K562 (cell line): ENCODE measurements at regions not wholly inside any gene's neighbourhood (a gene's known extent, or its start where the extent isn't known, plus 50 kb on each side); places are given as distances from the start of the nearest gene placed in this dataset.

ENCODE experiments used
- ATAC-seq: fragments of 200-7000 bp; cut with Tn5 transposase; 3 replicates; pipeline ENCODE4 v1.9.1; 2020; ENCODE audit warnings: moderate library complexity
- BruUV-seq: library from RNA; stranded (reverse); fragments of 400-500 nt; replicated peaks from 2 replicates; lab custom pipeline; 2021; lab: Mats Ljungman, UMichigan
- CTCF ChIA-PET: fragments of 300-600 bp; formaldehyde crosslinking; extraction: SDS; loops from one replicate; lab custom pipeline; 2021; ENCODE audit warnings: low intra/inter-chr PET ratio; lab: Yijun Ruan, JAX
- POLR2A ChIA-PET: fragments of 300-600, 350-650 bp; sonication (Branson Sonifier 250); formaldehyde crosslinking; extraction: SDS; loops from one replicate; lab custom pipeline; 2021; ENCODE audit warnings: antibody characterized with exemption, inconsistent platforms; lab: Yijun Ruan, JAX
- DNase-seq, 4 experiments: peaks; one replicate each; pipeline versions ENCODE4 v3.0.0 to v3.0.0-alpha.2; 2011 to 2018; ENCODE audit warnings: low spot score in 3 of 4, mixed read lengths in 3 of 4; ENCODE audit errors: extremely low read depth in 1 of 4
- FAIRE-seq: peaks from 2 replicates; lab custom pipeline; 2011; peaks lifted over from hg19 to GRCh38; lab: Jason Lieb, UNC
- H2AFZ ChIP-seq: 2 replicates; pipeline ENCODE4 v1.6.0; 2011; ENCODE audit warnings: low read depth, low read length, control low read depth, inconsistent platforms
- H3K27ac ChIP-seq: fragments of 200-600 bp; 3 replicates; pipeline ENCODE4 v1.8.0; 2011; ENCODE audit warnings: low read depth, mild to moderate bottlenecking, control low read depth, inconsistent platforms, low read length, moderate library complexity, mixed read lengths; ENCODE audit errors: extremely low read depth
- H3K27me3 ChIP-seq, 2 experiments: fragments of 300-600 bp in 1 of 2; 2 replicates in 1 of 2; 3 replicates in 1 of 2; pipeline versions ENCODE4 v1.6.0 to v1.8.0; 2011; ENCODE audit warnings: inconsistent platforms in 2 of 2, low read length in 2 of 2, mild to moderate bottlenecking in 1 of 2, mixed read lengths in 1 of 2, moderate library complexity in 1 of 2; ENCODE audit not compliant: control insufficient read depth in 2 of 2, insufficient read depth in 2 of 2
- H3K36me3 ChIP-seq: fragments of 300-600 bp; 3 replicates; pipeline ENCODE4 v1.8.0; 2011; ENCODE audit warnings: mild to moderate bottlenecking, low read length, inconsistent platforms; ENCODE audit not compliant: control insufficient read depth, insufficient read depth
- H3K4me1 ChIP-seq, 2 experiments: fragments of 200-600 bp in 1 of 2; replicated peaks in 1 of 2; 2 replicates in 1 of 2; 3 replicates in 1 of 2; pipeline versions ENCODE4 v1.5.1 to v1.8.0; 2011; ENCODE audit warnings: inconsistent platforms in 2 of 2, low read length in 2 of 2, mild to moderate bottlenecking in 1 of 2, mixed read lengths in 1 of 2, moderate library complexity in 1 of 2; ENCODE audit not compliant: control insufficient read depth in 2 of 2, insufficient read depth in 2 of 2
- H3K4me2 ChIP-seq: 2 replicates; pipeline ENCODE4 v1.6.1; 2011; ENCODE audit warnings: low read length, control low read depth, inconsistent platforms, mixed read lengths; ENCODE audit not compliant: insufficient read depth
- H3K4me3 ChIP-seq: fragments of 200-600 bp; sonication (generic), shearing (Covaris generic); 2 replicates; pipeline ENCODE4 v1.5.1; 2016; ENCODE audit warnings: control low read depth, inconsistent platforms
- H3K79me2 ChIP-seq: fragments of 200-600 bp; 3 replicates; pipeline ENCODE4 v1.8.0; 2011; ENCODE audit warnings: low read length, inconsistent platforms; ENCODE audit not compliant: control insufficient read depth, insufficient read depth
- H3K9ac ChIP-seq, 2 experiments: 2 replicates each; pipeline versions ENCODE4 v1.6.0 to v1.6.1; 2011; ENCODE audit warnings: low read depth in 2 of 2, low read length in 2 of 2, control low read depth in 1 of 2, inconsistent platforms in 1 of 2, mild to moderate bottlenecking in 1 of 2, mixed read lengths in 1 of 2; ENCODE audit not compliant: insufficient read depth in 1 of 2
- H3K9me1 ChIP-seq: one replicate; pipeline ENCODE4 v1.6.0; 2011; ENCODE audit warnings: inconsistent platforms, mild to moderate bottlenecking, low read length, moderate library complexity; ENCODE audit not compliant: control insufficient read depth, insufficient read depth
- H3K9me3 ChIP-seq: replicated peaks from 2 replicates; pipeline ENCODE4 v1.5.1; 2011; ENCODE audit warnings: low read depth, low read length, inconsistent platforms; ENCODE audit not compliant: control insufficient read depth, insufficient read depth
- H4K20me1 ChIP-seq: replicated peaks from 2 replicates; pipeline ENCODE4 v1.6.1; 2011; ENCODE audit warnings: low read length, inconsistent platforms, mixed read lengths; ENCODE audit not compliant: control insufficient read depth, insufficient read depth
- C11orf30 ChIP-seq: fragments of 450-650 bp; IDR thresholded peaks from 2 replicates; pipeline ENCODE4 v1.6.1; 2016; ENCODE audit warnings: low read depth, mild to moderate bottlenecking
- DDX20 ChIP-seq: fragments of 450-650 bp; IDR thresholded peaks from 2 replicates; pipeline ENCODE4 v1.6.1; 2016; ENCODE audit warnings: missing genetic modification characterization, low read depth, mild to moderate bottlenecking, missing compliant biosample characterization, moderate library complexity
- E2F4 ChIP-seq: sonication (generic); formaldehyde crosslinking; IDR thresholded peaks from 2 replicates; pipeline ENCODE4 v1.8.0; 2022; ENCODE audit warnings: mild to moderate bottlenecking, low read depth, missing genetic modification reagents
- EZH2 ChIP-seq: IDR thresholded peaks from 2 replicates; pipeline ENCODE4 v1.6.1; 2012; ENCODE audit warnings: low read depth, mild to moderate bottlenecking, inconsistent platforms, low read length, borderline replicate concordance
- FOXA1 ChIP-seq: fragments of 450-650 bp; IDR thresholded peaks from 2 replicates; pipeline ENCODE4 v1.6.1; 2016; ENCODE audit warnings: mild to moderate bottlenecking, borderline replicate concordance
- FOXP4 ChIP-seq: sonication (generic); formaldehyde crosslinking; IDR thresholded peaks from 2 replicates; pipeline ENCODE4 v1.8.0; 2022; ENCODE audit warnings: mild to moderate bottlenecking, missing genetic modification reagents, borderline replicate concordance
- FUS ChIP-seq: fragments of 200-400 bp; formaldehyde crosslinking; optimal IDR thresholded peaks from 2 replicates; pipeline ENCODE3; 2017; ENCODE audit warnings: low read depth, low read length
- HCFC1 ChIP-seq: IDR thresholded peaks from 2 replicates; pipeline ENCODE4 v1.6.1; 2012; ENCODE audit warnings: low read depth, low read length, improper control_type of control experiment
- HNRNPUL1 ChIP-seq: fragments of 200-400 bp; formaldehyde crosslinking; IDR thresholded peaks from 2 replicates; pipeline ENCODE4 v1.6.1; 2017; ENCODE audit warnings: low read length
- ILK ChIP-seq: fragments of 450-650 bp; IDR thresholded peaks from 2 replicates; pipeline ENCODE4 v1.6.1; 2016; ENCODE audit warnings: missing genetic modification characterization, low read depth, mild to moderate bottlenecking, missing compliant biosample characterization, moderate library complexity, borderline replicate concordance
- MAFF ChIP-seq: IDR thresholded peaks from 2 replicates; pipeline ENCODE4 v1.6.1; 2012; ENCODE audit warnings: low read length, improper control_type of control experiment
- MAFG ChIP-seq: fragments of 450-650 bp; conservative IDR thresholded peaks from 2 replicates; pipeline ENCODE4 v1.6.1; 2016; ENCODE audit warnings: missing genetic modification characterization, missing compliant biosample characterization
- MAFK ChIP-seq: IDR thresholded peaks from 2 replicates; pipeline ENCODE4 v1.6.1; 2011; ENCODE audit warnings: low read length, improper control_type of control experiment
- MYBL2 ChIP-seq, 2 experiments: fragments of 450-650 bp in 1 of 2; sonication (generic) in 1 of 2; formaldehyde crosslinking in 1 of 2; IDR thresholded peaks; 2 replicates each; pipeline versions ENCODE4 v1.6.1 to v1.8.1; 2017 to 2022; ENCODE audit warnings: borderline replicate concordance in 1 of 2, inconsistent platforms in 1 of 2, low read depth in 1 of 2, mild to moderate bottlenecking in 1 of 2, missing genetic modification reagents in 1 of 2, moderate library complexity in 1 of 2
- PCBP2 ChIP-seq: fragments of 200-400 bp; formaldehyde crosslinking; IDR thresholded peaks from 2 replicates; pipeline ENCODE4 v1.6.1; 2018; ENCODE audit warnings: low read length, low read depth, mild to moderate bottlenecking, moderate library complexity; ENCODE audit not compliant: poor library complexity, severe bottlenecking
- POLR2B ChIP-seq: fragments of 450-650 bp; IDR thresholded peaks from 2 replicates; pipeline ENCODE4 v1.6.1; 2018; ENCODE audit warnings: low read depth; ENCODE audit not compliant: partially characterized antibody
- RBFOX2 ChIP-seq: fragments of 200-400 bp; formaldehyde crosslinking; IDR thresholded peaks from 2 replicates; pipeline ENCODE4 v1.6.1; 2017; ENCODE audit warnings: low read depth, mild to moderate bottlenecking, low read length, moderate library complexity
- TEAD2 ChIP-seq: fragments of 450-650 bp; IDR thresholded peaks from 2 replicates; pipeline ENCODE4 v1.6.1; 2016; ENCODE audit warnings: missing genetic modification characterization, control low read depth, missing compliant biosample characterization
- THRAP3 ChIP-seq: fragments of 450-650 bp; IDR thresholded peaks from 2 replicates; pipeline ENCODE4 v1.6.1; 2016; ENCODE audit warnings: mild to moderate bottlenecking, inconsistent platforms, borderline replicate concordance
- ZNF232 ChIP-seq: sonication (generic); formaldehyde crosslinking; IDR thresholded peaks from 2 replicates; pipeline ENCODE4 v1.8.0; 2022; ENCODE audit warnings: mild to moderate bottlenecking, missing genetic modification reagents
- ZNF316 ChIP-seq: fragments of 450-650 bp; IDR thresholded peaks from 2 replicates; pipeline ENCODE4 v1.6.1; 2016
- ZNF354B ChIP-seq: fragments of 250-450 bp; sonication (Bioruptor Pico); IDR thresholded peaks from 2 replicates; pipeline ENCODE4 v1.4.0; 2020
- WGBS: fragments of 100-300 bp; shearing (Covaris generic); methylation state at CpG from one replicate; pipeline ENCODE4 v1.1.6; 2016; ENCODE audit warnings: low coverage, mixed read lengths; ENCODE audit not compliant: insufficient coverage; ENCODE audit errors: missing lambda C conversion rate; 5-methylcytosine and 5-hydroxymethylcytosine counted together
- in situ Hi-C: fragments of 300-500 bp; cut with MboI; formaldehyde crosslinking; loops from 4 replicates; pipeline ENCODE4 v1.15.0; 2018; ENCODE audit warnings: inconsistent platforms, mixed read lengths
- intact Hi-C: fragments of 100-400 bp; cut with micrococcal nuclease; formaldehyde crosslinking; loops from 2 replicates; pipeline ENCODE4 v1.14.2; 2022

- BruUV-seq = no TSS peak
- in situ Hi-C loops (no loop called here), intact Hi-C loops (no loop called here)
- Histone ChIP-seq H3K9me1 (no peaks in the 10 kb centered on the region), H3K27ac (no peak overlapping the region), H2AFZ (no peak overlapping the region), H3K27me3 (no peaks in the 10 kb centered on the region), H3K9me3 (no peaks in the 10 kb centered on the region), H3K79me2 (no peaks in the 10 kb centered on the region), H3K4me1 (peaks cover 0 to 21% of the 10 kb centered on the region in 2 experiments; a peak in 4 of 5 replicates), H3K36me3 (no peaks in the 10 kb centered on the region), H4K20me1 (no peaks in the 10 kb centered on the region), H3K4me3 (no peak overlapping the region), H3K9ac (no peak overlapping the region), H3K4me2 (no peak overlapping the region)
- ATAC-seq = no peak
- 78% methylated on average over 3 of the region's 3 CpGs for WGBS
- FAIRE-seq = no peak
- TF ChIP-seq E2F4 (CRISPR knock-in tag) (no peak), RBFOX2 (no peak), ZNF354B (no peak), C11orf30 (peak; percentile 53), THRAP3 (no peak), MAFG (tag) (peak; percentile 47; the same call in 1 of the 2 replicates), DDX20 (tag) (no peak), ILK (no peak), MYBL2 (IDR thresholded peaks at IDR 0.05; ENCODE audit: low read depth) (no peak), MYBL2 (CRISPR knock-in tag; IDR thresholded peaks at IDR 0.05; ENCODE audit: borderline replicate concordance) (no peak), FOXP4 (no peak), FUS (no peak), ZNF316 (peak; percentile 73), TEAD2 (tag) (no peak), FOXA1 (no peak), HNRNPUL1 (no peak), PCBP2 (no peak), MAFF (0 out of 2 replicates have a peak, but pooled peaks have one; percentile 37), ZNF232 (no peak), POLR2B (no peak), HCFC1 (no peak), EZH2 (no peak), MAFK (peak; percentile 49; the same call in 1 of the 2 replicates)
- CTCF ChIA-PET = no interaction called here
- DNase-seq = no peak
- POLR2A ChIA-PET = interaction anchor here (0.8 kb wide), 1 partner anchor 62 kb away, joined by 4 read pairs; no protein-coding TSS in a partner anchor
These were observed 131.3 kb downstream of the LPIN1 start for GRCh38 chr2:11877764-11878163.
